HG03575 (cell line): ENCODE measurements at regions not wholly inside any gene's neighbourhood (a gene's known extent, or its start where the extent isn't known, plus 50 kb on each side); places are given as distances from the start of the nearest gene placed in this dataset.
"Not testable (repeated sequence)": the region's sequence is repeated elsewhere in the genome, so short reads cannot be mapped to it uniquely, and the experiment has no call there.

ENCODE experiments used
- ATAC-seq: cut with Tn5 transposase; IDR thresholded peaks from one replicate; pipeline ENCODE4 v1.9.1; 2021; ENCODE audit not compliant: unreplicated experiment, insufficient number of reproducible peaks, low FRiP score; ENCODE audit errors: extremely low read depth

DNA sequence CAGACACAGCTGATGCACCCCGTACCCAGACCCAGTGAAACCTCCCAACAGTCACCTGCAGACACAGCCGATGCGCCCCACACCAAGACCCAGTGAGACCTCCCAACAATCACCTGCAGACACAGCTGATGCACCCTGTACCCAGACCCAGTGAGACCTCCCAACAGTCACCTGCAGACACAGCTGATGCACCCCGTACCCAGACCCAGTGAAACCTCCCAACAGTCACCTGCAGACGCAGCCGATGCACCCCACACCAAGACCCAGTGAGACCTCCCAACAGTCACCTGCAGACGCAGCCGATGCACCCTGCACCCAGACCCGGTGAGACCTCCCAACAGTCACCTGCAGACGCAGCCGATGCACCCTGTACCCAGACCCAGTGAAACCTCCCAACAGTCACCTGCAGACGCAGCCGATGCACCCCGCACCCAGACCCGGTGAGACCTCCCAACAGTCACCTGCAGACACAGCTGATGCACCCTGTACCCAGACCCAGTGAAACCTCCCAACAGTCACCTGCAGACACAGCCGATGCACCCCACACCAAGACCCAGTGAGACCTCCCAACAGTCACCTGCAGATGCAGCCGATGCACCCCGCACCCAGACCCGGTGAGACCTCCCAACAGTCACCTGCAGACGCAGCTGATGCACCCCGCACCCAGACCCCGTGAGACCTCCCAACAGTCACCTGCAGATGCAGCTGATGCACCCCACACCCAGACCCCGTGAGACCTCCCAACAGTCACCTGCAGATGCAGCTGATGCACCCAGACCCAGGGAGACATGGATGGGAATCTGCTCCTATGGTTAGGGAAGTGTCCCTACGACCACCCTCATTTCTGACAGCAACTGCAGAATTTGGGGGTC lies 178.3 kb upstream of the C1orf174 start:
- ATAC-seq: not testable (repeated sequence)

DNA sequence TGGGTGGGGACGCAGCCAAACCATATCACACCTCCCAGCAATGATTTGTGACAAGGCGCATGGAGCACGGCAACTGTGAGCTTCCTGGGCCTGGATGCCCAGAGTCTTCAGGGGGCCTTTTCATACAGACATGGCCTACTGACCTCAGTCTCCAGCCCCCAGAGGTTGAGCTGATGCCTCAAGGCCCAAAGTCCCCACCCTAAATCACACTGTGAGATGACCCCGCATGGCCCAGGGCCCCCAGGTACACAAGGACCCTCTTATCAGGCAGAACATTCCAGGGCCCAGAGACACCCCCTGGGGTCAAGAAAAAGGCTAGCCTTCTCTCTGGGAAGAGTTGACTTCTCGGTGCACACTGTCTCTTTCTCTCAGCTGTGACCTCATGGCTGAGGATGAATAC lies 179.7 kb upstream of the C1orf174 start:
- no peak for ATAC-seq

GRCh38 chr1:4081806-4082711 lies 182.0 kb upstream of the C1orf174 start:
- no peak for ATAC-seq

DNA sequence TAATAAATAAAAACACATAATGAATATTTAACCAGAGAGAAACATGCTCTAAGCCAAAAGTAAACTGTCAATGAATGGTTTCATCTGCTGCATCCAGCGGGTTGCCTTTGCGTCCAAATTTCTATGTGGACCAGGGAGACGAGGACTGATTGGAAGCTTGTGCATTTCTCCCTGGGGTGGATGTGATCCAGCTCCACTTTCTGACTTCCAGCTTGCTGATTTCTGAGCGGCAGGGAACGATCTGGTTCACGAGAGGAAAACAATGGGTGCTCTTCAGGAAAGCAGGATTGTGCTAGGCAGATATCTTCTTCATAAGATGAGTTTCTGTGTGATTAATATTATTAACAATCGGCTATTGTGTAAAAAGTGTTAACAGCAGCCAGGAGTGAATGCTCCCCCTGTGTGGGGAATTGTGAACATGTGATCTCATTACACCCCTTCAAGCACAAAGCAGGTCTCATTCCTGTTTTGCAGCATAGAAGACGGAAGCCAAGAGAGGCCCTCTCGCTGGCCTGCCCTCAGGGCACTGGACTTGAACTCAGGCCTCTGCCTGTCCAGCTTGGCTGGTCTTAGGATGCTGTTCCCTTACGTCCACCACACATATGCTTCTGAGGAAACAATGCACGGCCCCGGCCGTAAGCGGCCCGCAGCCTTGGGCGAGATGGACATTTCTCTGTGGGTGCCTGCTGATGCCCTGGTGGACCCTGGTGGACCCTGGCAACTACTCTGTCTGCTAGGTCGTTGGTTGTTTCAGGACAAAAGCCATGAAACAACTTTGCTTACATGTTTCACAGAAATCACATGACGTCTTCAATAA lies 183.4 kb upstream of the C1orf174 start:
- no peak for ATAC-seq

GRCh38 chr1:4084048-4084431 lies 184.0 kb upstream of the C1orf174 start:
- ATAC-seq: no peak

DNA sequence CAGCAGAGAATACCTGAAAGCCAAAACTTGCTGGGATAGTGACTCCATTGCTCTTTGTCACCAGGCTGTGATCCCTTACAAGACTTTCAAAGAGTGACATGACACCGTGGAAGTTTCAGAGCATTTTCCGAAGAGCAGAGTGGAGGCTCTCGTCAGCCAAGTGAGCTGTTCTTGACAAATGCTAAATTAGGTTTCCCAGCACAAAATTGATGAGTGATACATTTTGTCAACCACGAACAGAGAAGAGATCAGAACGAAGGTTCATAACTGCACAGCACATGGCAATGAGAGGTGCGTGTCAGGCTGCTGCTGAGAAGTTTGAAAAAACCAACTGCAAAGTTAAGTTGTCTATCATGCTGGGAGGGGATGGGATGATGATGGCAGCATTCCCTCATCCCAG lies 184.4 kb upstream of the C1orf174 start:
- no peak for ATAC-seq

DNA sequence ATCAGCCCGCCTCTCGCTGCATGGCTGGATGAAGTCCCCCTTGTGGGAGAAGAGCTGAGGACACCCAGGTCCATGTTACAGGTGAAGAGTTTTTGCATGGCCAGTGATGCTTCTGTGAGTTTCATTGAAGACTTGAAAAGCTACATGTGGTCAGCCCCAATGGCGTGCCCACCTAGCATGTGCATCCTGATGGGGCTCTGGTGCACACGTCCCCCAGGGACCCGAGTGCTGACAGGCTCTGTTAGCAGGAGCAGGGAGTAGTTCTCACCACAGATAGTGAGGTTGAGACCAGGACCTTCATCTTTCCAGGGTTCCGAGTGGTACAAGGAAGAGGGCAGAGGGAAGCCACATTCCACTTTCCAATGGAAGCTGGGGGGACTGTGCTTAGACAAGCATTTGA lies 184.8 kb upstream of the C1orf174 start:
- no peak for ATAC-seq

DNA sequence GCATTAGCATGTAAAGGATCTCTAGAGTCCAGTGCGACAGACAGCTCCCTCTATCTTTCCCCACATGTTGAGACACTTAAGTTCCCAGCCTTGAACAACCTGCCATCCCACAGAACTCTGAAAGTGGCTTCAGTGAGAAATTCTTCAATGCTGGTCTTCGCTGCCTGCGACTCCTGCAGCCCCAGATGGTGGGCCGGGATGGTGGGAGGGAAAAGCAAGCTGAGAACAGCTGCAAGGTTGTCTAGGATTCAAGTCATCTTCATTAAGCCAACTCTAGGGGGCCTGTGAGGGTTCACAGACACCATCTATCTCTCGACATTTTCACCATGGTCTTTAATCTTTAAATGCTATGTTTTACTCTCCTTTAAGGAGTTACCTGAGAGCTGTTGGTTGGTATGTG lies 185.5 kb upstream of the C1orf174 start:
- no peak for ATAC-seq

GRCh38 chr1:4086085-4086850 lies 186.2 kb upstream of the C1orf174 start:
- ATAC-seq: no peak

DNA sequence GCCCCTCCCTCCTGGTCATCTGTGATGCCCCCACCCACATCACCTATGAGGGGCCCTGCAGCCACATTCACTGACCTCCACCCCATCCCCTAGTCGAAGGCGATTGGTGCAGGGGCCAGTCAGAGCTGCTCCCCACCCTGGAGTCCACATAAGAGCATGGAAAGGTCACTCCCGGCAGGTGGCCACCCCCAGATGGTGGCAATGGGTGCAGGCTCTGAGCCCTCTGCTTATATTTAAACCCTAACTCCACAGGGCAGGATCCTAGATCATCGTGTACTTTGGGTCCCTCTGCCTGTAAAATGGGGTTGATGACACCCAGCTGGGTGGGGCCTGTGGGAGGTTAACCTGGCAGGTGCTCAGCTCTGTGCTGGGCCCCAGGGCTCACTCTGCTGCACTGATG lies 186.8 kb upstream of the C1orf174 start:
- no peak for ATAC-seq

GRCh38 chr1:4087530-4088420 lies 187.7 kb upstream of the C1orf174 start:
- no peak for ATAC-seq

GRCh38 chr1:4088676-4089075 lies 188.6 kb upstream of the C1orf174 start:
- ATAC-seq: no peak

GRCh38 chr1:4089421-4090175 lies 189.5 kb upstream of the C1orf174 start:
- no peak for ATAC-seq

DNA sequence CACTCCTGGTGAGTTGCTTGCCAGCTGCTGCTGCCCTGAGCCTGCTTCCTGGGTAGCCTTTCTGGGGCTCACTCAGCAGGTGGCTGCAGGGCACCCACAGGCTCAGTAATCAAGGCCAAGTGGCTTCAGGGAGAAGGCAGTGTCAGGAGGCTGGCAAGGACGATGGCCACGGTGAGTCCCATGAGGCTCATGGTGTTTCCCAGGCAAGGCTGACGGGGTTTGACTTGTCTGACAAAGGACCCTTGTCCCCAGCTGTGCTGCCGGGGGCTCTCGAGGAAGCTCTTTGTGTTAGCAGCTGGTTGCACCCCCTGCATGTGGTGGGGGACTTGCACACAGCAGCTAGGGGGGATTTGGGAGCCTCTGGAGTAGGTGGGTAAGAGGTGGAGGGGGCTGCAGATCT lies 190.5 kb upstream of the C1orf174 start:
- no peak for ATAC-seq

DNA sequence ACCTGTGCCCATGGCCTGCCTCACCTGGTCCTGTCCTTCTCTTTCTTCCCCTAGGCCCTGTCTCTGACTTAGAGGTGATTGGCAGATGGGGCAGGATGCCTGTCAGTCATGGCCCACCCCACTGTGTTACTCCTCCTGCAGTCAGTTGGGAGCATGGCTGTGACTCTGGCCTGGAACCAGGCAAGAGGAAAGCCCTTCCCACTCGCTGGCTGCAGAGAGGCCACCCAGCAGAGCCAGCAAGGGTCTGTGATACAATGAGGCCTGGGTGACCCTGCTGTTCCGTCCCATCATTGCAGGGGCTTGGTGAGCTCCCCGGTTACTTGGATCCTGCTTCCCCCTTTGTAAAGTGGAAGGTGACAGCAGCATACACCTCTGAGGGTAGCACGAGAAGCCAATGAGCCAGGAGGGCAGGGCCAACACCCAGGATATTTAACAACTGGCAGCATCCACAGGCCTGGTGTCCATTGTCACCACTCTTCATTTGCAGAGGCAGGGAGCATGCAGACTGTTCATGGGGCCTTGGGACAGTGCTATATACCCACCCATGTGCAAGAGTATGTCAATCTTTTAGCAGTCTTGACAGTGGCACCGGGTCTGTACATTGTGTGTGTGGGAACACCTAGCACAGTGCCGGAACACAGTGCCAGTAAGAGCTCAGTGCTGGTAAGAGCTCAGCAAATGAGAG lies 191.0 kb upstream of the C1orf174 start:
- ATAC-seq: no peak

GRCh38 chr1:4091996-4092395 lies 191.9 kb upstream of the C1orf174 start:
- ATAC-seq: no peak
